Gastroesophageal sphincter (tissue), 3 donors: ENCODE measurements at regions not wholly inside any gene's neighbourhood (a gene's known extent, or its start where the extent isn't known, plus 50 kb on each side); places are given as distances from the start of the nearest gene placed in this dataset.

Source experiments
- CTCF ChIP-seq, 4 experiments: fragments of 200-600 bp in 2 of 4; fragments of 450-650 bp in 2 of 4; sonication (generic) in 1 of 4; IDR thresholded peaks; one replicate each; pipeline ENCODE4 v1.5.1; 2017 to 2019; ENCODE audit warnings: antibody characterized with exemption in 4 of 4, mild to moderate bottlenecking in 2 of 4, moderate library complexity in 2 of 4
- POLR2A ChIP-seq, 2 donors: fragments of 450-650 bp; IDR thresholded peaks; one replicate each; pipeline ENCODE4 v1.6.1; 2017; ENCODE audit warnings: antibody characterized with exemption in 2 of 2, mild to moderate bottlenecking in 2 of 2, moderate library complexity in 1 of 2
- POLR2AphosphoS5 ChIP-seq: sonication (generic); formaldehyde crosslinking; IDR thresholded peaks from one replicate; pipeline ENCODE4 v1.6.1; 2017; ENCODE audit warnings: antibody characterized with exemption

- TF ChIP-seq CTCF (IDR thresholded peaks at IDR 0.05) (no peak), POLR2AphosphoS5 (no peak), POLR2A (IDR thresholded peaks at IDR 0.05) (no peak)
These were observed 553.7 kb downstream of the EBF1 start for GRCh38 chr5:158545949-158546530.
